Ascending aorta (tissue), 2 donors: ENCODE measurements at regions not wholly inside any gene's neighbourhood (a gene's known extent, or its start where the extent isn't known, plus 50 kb on each side); places are given as distances from the start of the nearest gene placed in this dataset.
A peak's percentile ranks its signal among the peaks of the same experiment; 100 is the strongest.

Experiments
- DNase-seq, 2 donors: peaks; one replicate each; pipeline ENCODE4 v3.0.0-alpha.2; 2019; ENCODE audit warnings: low spot score in 2 of 2
- H3K27ac ChIP-seq, 2 donors: fragments of 200-600 bp; sonication (generic); one replicate each; pipeline ENCODE4 v1.5.1; 2016 to 2017; ENCODE audit warnings: mild to moderate bottlenecking in 1 of 2
- H3K27me3 ChIP-seq: fragments of 200-600 bp; sonication (generic); one replicate; pipeline ENCODE4 v1.5.1; 2017
- H3K36me3 ChIP-seq, 2 donors: fragments of 200-600 bp; sonication (generic); one replicate each; pipeline ENCODE4 v1.5.1; 2016
- H3K4me1 ChIP-seq, 2 donors: fragments of 200-600 bp; sonication (generic); one replicate each; pipeline ENCODE4 v1.5.1; 2016 to 2017; ENCODE audit warnings: mild to moderate bottlenecking in 1 of 2
- H3K4me3 ChIP-seq, 2 donors: fragments of 200-600 bp; sonication (generic); one replicate each; pipeline ENCODE4 v1.5.1; 2016 to 2017; ENCODE audit warnings: mild to moderate bottlenecking in 1 of 2
- H3K9me3 ChIP-seq, 2 donors: fragments of 200-600 bp; sonication (generic); one replicate each; pipeline ENCODE4 v1.5.1; 2016
- CTCF ChIP-seq, 3 experiments: fragments of 200-600 bp in 2 of 3; fragments of 450-650 bp in 1 of 3; sonication (generic) in 2 of 3; IDR thresholded peaks; one replicate each; pipeline ENCODE4 v1.5.1; 2016 to 2019; ENCODE audit warnings: antibody characterized with exemption in 3 of 3, mild to moderate bottlenecking in 1 of 3, moderate library complexity in 1 of 3
- intact Hi-C: fragments of 100-400 bp; cut with DNase I; formaldehyde crosslinking; loops from one replicate; pipeline ENCODE4 v1.15.1; 2023

- Histone ChIP-seq H3K4me3 (no peak overlapping the region), H3K27ac (no peak overlapping the region), H3K36me3 (no peaks in the 10 kb centered on the region), H3K4me1 (peaks cover 0 to 8% of the 10 kb centered on the region in 2 donors), H3K27me3 (no peaks in the 10 kb centered on the region), H3K9me3 (no peaks in the 10 kb centered on the region)
- intact Hi-C loops, result no loop called here
- TF ChIP-seq CTCF (IDR thresholded peaks at IDR 0.05), result no peak
- DNase-seq, result peak in 1 of 2 donors; percentile 5
Measured at GRCh38 chr15:63440265-63440648, 58.6 kb upstream of the CA12 start.

DNA sequence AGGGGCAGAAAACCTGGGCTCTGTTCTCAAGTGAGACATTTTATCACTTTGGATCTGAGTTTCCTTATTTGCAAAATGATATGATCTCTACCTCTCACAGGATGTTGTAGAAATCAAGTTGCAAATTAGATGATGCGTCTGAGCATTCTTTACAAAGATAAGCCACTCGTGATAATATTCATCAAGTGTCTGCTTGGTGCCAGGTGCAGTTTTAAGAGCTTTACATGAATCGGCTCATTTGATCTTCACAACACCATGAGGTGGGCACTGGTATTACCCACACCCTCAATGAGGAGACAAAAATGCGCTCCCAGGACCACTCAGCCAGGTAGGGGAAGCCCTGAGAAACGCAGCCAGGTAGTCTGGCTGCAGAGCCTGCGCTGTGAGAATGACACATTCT is 59.1 kb upstream of the CA12 start:
- no peak overlapping the region for H3K27ac ChIP-seq
- TF ChIP-seq CTCF (IDR thresholded peaks at IDR 0.05), result no peak
- intact Hi-C loops, result no loop called here
- H3K36me3 ChIP-seq, result no peaks in the 10 kb centered on the region
- no peaks in the 10 kb centered on the region for H3K9me3 ChIP-seq
- H3K4me3 ChIP-seq, result no peak overlapping the region
- no peaks in the 10 kb centered on the region for H3K27me3 ChIP-seq
- peaks cover 0 to 8% of the 10 kb centered on the region in 2 donors for H3K4me1 ChIP-seq
- no peak for DNase-seq

- Histone ChIP-seq H3K4me1 (peaks cover 0 to 8% of the 10 kb centered on the region in 2 donors), H3K36me3 (no peaks in the 10 kb centered on the region), H3K4me3 (no peak overlapping the region), H3K9me3 (no peaks in the 10 kb centered on the region), H3K27ac (no peak overlapping the region), H3K27me3 (no peaks in the 10 kb centered on the region)
- intact Hi-C loops, result no loop called here
- no peak for TF ChIP-seq CTCF (IDR thresholded peaks at IDR 0.05)
- DNase-seq, result no peak
Measured at GRCh38 chr15:63441266-63441665, 59.6 kb upstream of the CA12 start.

GRCh38 chr15:63442080-63442479 is 60.4 kb upstream of the CA12 start:
- Histone ChIP-seq H3K4me1 (peaks cover 0 to 1% of the 10 kb centered on the region in 2 donors), H3K27ac (no peak overlapping the region), H3K4me3 (no peak overlapping the region), H3K9me3 (no peaks in the 10 kb centered on the region), H3K36me3 (no peaks in the 10 kb centered on the region), H3K27me3 (no peaks in the 10 kb centered on the region)
- no peak for DNase-seq
- intact Hi-C loops, result no loop called here
- no peak for TF ChIP-seq CTCF (IDR thresholded peaks at IDR 0.05)

GRCh38 chr15:63444611-63445010 is 59.8 kb upstream of the USP3 start:
- Histone ChIP-seq H3K27me3 (no peaks in the 10 kb centered on the region), H3K4me3 (no peak overlapping the region), H3K27ac (no peak overlapping the region), H3K9me3 (no peaks in the 10 kb centered on the region), H3K36me3 (no peaks in the 10 kb centered on the region), H3K4me1 (no peaks in the 10 kb centered on the region)
- no peak for DNase-seq
- intact Hi-C loops, result no loop called here
- TF ChIP-seq CTCF (IDR thresholded peaks at IDR 0.05), result no peak

DNA sequence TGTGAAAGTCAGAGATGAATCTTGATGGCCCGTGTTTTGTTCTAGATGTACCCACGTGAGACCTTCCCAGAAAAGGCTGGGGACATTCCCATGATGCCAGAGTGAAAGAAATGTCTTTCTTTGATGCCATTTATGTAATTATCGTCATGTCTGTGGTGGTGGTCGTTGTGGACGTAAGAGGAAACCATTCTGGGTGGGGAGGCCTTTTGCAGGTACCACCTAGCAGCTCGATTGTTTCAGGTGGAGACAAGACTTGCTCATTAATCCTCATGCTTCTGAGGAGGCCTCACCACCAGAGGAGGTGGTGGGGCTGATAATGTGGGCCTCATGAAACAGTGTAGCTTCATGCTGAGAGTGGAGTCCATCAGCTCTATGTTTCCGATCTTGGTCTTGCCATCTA is 58.1 kb upstream of the USP3 start:
- H3K4me3 ChIP-seq, result no peak overlapping the region
- no peaks in the 10 kb centered on the region for H3K4me1 ChIP-seq
- H3K27ac ChIP-seq, result no peak overlapping the region
- H3K27me3 ChIP-seq, result no peaks in the 10 kb centered on the region
- TF ChIP-seq CTCF (IDR thresholded peaks at IDR 0.05), result no peak
- no peaks in the 10 kb centered on the region for H3K36me3 ChIP-seq
- intact Hi-C loops, result no loop called here
- no peaks in the 10 kb centered on the region for H3K9me3 ChIP-seq
- DNase-seq, result no peak
